Lower leg skin (tissue), 3 donors: ENCODE measurements at regions not wholly inside any gene's neighbourhood (a gene's known extent, or its start where the extent isn't known, plus 50 kb on each side); places are given as distances from the start of the nearest gene placed in this dataset.

Experiments
- CTCF ChIP-seq, 3 donors: fragments of 450-650 bp; IDR thresholded peaks; one replicate each; pipeline ENCODE4 v1.5.1; 2016; ENCODE audit warnings: antibody characterized with exemption in 3 of 3, mild to moderate bottlenecking in 3 of 3, moderate library complexity in 2 of 3
- POLR2A ChIP-seq, 2 donors: fragments of 450-650 bp; IDR thresholded peaks; one replicate each; pipeline ENCODE4 v1.6.1; 2016 to 2017; ENCODE audit warnings: antibody characterized with exemption in 2 of 2, mild to moderate bottlenecking in 1 of 2, moderate library complexity in 1 of 2

- TF ChIP-seq CTCF (IDR thresholded peaks at IDR 0.05) (no peak), POLR2A (IDR thresholded peaks at IDR 0.05) (no peak)
Observed at GRCh38 chr10:6958254-6958653, 378.2 kb upstream of the PRKCQ start.
